ENCODE measurements at regions not wholly inside any gene's neighbourhood (a gene's known extent, or its start where the extent isn't known, plus 50 kb on each side); places are given as distances from the start of the nearest gene placed in this dataset.

DNA sequence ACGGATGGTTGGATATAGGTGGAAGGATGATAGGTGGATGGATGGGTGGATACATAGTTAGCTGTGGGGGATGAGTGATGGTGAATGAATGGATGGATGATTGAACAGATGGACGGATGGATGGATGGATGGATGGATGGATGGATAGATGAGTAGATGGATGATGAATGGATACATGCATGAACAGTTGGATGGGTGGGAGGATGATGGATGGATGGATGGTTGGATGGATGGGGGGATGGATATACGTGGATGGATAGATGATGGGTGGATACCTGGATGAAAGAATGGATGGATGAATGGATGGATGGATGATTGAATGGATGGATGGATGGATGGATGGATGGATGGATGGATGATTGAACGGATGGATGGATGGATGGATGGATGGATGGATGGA is 68.4 kb upstream of the PRR5 start (continued):
- TF ChIP-seq, protein P1, sequence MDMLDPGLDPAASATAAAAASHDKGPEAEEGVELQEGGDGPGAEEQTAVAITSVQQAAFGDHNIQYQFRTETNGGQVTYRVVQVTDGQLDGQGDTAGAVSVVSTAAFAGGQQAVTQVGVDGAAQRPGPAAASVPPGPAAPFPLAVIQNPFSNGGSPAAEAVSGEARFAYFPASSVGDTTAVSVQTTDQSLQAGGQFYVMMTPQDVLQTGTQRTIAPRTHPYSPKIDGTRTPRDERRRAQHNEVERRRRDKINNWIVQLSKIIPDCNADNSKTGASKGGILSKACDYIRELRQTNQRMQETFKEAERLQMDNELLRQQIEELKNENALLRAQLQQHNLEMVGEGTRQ (IDR thresholded peaks at IDR 0.05; ENCODE audit: borderline replicate concordance, low read depth, low read length): no peak
- no peak for TF ChIP-seq SIN3A (IDR thresholded peaks at IDR 0.05; ENCODE audit: borderline replicate concordance, low read depth, low read length)

DNA sequence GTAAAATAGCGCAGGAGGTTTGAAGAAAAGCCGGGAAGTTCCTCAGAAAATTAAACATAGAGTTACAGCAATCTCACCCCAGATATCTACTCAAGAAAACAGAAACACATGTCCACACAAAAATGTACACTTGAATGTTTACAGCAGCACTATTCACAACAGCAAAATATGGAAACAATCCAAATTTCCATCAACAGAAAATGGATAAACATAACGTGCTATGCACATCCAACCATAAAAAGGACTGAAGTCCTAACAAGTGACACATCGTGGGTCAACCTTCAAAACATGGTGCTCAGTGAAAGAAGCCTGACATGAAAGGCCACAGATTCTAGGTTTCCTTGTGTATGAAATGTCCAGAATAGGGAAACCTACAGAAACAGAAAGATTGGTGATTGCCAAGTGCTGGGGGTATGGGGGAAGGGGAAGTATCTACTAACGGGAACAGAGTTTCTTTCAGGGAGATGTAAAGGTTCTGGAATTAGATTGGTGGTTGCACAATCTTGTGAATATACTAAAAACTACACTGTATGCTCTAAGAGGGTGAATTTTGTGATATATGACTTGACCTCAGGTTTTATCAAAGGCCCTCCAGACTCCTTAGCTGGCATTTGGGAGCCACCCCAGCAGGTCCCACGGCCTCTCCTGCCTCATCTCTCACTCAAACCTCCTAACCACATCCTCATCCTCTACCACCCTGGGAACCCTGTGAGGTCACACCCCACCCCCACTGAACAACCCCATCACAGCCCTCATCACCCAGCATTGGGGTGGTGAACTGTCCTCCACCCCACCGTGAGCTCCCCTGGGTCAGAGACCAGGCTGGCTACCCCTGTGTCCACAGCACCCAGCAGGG is 69.2 kb upstream of the PRR5 start:
- Histone ChIP-seq H3K9me2 (no peaks in the 10 kb centered on the region), H3K36me3 (replicated peaks in 1 of 2; ENCODE audit: control insufficient read depth in 1 of 2, insufficient read depth in 2 of 2, low read length in 1 of 2) (no peaks in the 10 kb centered on the region), H3K4me1 (ENCODE audit: control insufficient read depth in 1 of 2, insufficient read depth in 2 of 2, low read depth in 1 of 2, low read length in 1 of 2) (no peaks in the 10 kb centered on the region), H3K79me2 (ENCODE audit: insufficient read depth) (no peaks in the 10 kb centered on the region), H2AFZ (ENCODE audit: low read depth) (no peak overlapping the region), H3K4me3 (ENCODE audit: low read depth in 2 of 2, low read length in 1 of 2) (no peak overlapping the region), H3K27ac (ENCODE audit: low read depth in 2 of 2, low read length in 1 of 2) (no peak overlapping the region), H3K4me2 (no peak overlapping the region), H3K9me3 (no peaks in the 10 kb centered on the region), H3K9ac (no peak overlapping the region), H4K20me1 (ENCODE audit: insufficient read depth) (no peaks in the 10 kb centered on the region), H3K27me3 (ENCODE audit: insufficient read depth) (no peaks in the 10 kb centered on the region), H3F3A (replicated peaks; ENCODE audit: insufficient read depth) (no peaks in the 10 kb centered on the region)
- ChIA-PET CTCF (interaction anchor here (1.2 kb wide), 1 partner anchor 551 kb away, joined by 3 read pairs; no protein-coding TSS in a partner anchor), POLR2A (no interaction called here)
- 50% methylated on average over 7 of the region's 7 CpGs for WGBS (ENCODE audit: low lambda C conversion rate)
- TF ChIP-seq GATA2 (CRISPR knock-in tag; IDR thresholded peaks at IDR 0.05) (no peak), EP300 (IDR thresholded peaks at IDR 0.05; ENCODE audit: borderline replicate concordance in 1 of 2, low read depth in 1 of 2, low read length in 1 of 2) (no peak), RFX5 (IDR thresholded peaks at IDR 0.05; ENCODE audit: low read length) (no peak), JUND (IDR thresholded peaks at IDR 0.05) (no peak), RXRA (IDR thresholded peaks at IDR 0.05; ENCODE audit: borderline replicate concordance, low read depth) (no peak), NFIC (IDR thresholded peaks at IDR 0.05; ENCODE audit: borderline replicate concordance) (no peak), TCF12 (IDR thresholded peaks at IDR 0.05) (no peak), EZH2phosphoT487 (IDR thresholded peaks at IDR 0.05; ENCODE audit: borderline replicate concordance, low read depth) (no peak), NRF1 (IDR thresholded peaks at IDR 0.05; ENCODE audit: low read depth, low read length) (no peak), MXI1 (IDR thresholded peaks at IDR 0.05; ENCODE audit: low read depth, low read length) (no peak), TEAD4 (IDR thresholded peaks at IDR 0.05; ENCODE audit: borderline replicate concordance, insufficient read depth) (no peak), GABPA (IDR thresholded peaks at IDR 0.05; ENCODE audit: low read depth) (no peak)
- TF ChIP-seq, protein P2, sequence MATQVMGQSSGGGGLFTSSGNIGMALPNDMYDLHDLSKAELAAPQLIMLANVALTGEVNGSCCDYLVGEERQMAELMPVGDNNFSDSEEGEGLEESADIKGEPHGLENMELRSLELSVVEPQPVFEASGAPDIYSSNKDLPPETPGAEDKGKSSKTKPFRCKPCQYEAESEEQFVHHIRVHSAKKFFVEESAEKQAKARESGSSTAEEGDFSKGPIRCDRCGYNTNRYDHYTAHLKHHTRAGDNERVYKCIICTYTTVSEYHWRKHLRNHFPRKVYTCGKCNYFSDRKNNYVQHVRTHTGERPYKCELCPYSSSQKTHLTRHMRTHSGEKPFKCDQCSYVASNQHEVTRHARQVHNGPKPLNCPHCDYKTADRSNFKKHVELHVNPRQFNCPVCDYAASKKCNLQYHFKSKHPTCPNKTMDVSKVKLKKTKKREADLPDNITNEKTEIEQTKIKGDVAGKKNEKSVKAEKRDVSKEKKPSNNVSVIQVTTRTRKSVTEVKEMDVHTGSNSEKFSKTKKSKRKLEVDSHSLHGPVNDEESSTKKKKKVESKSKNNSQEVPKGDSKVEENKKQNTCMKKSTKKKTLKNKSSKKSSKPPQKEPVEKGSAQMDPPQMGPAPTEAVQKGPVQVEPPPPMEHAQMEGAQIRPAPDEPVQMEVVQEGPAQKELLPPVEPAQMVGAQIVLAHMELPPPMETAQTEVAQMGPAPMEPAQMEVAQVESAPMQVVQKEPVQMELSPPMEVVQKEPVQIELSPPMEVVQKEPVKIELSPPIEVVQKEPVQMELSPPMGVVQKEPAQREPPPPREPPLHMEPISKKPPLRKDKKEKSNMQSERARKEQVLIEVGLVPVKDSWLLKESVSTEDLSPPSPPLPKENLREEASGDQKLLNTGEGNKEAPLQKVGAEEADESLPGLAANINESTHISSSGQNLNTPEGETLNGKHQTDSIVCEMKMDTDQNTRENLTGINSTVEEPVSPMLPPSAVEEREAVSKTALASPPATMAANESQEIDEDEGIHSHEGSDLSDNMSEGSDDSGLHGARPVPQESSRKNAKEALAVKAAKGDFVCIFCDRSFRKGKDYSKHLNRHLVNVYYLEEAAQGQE (IDR thresholded peaks at IDR 0.05; ENCODE audit: low read depth, low read length): no peak
- TF ChIP-seq, protein P3, sequence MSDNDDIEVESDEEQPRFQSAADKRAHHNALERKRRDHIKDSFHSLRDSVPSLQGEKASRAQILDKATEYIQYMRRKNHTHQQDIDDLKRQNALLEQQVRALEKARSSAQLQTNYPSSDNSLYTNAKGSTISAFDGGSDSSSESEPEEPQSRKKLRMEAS (IDR thresholded peaks at IDR 0.05; ENCODE audit: low read depth): no peak
- TF ChIP-seq, protein P4, sequence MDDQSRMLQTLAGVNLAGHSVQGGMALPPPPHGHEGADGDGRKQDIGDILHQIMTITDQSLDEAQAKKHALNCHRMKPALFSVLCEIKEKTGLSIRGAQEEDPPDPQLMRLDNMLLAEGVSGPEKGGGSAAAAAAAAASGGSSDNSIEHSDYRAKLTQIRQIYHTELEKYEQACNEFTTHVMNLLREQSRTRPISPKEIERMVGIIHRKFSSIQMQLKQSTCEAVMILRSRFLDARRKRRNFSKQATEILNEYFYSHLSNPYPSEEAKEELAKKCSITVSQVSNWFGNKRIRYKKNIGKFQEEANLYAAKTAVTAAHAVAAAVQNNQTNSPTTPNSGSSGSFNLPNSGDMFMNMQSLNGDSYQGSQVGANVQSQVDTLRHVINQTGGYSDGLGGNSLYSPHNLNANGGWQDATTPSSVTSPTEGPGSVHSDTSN (IDR thresholded peaks at IDR 0.05): no peak
- no peak for DNase-seq
